ENCODE measurements at regions not wholly inside any gene's neighbourhood (a gene's known extent, or its start where the extent isn't known, plus 50 kb on each side); places are given as distances from the start of the nearest gene placed in this dataset.

- intact Hi-C loops (cut with DNase I) = no loop called here
- Histone ChIP-seq H3K4me1 (ENCODE audit: control insufficient read depth in 1 of 2, insufficient read depth in 2 of 2, low read length in 2 of 2) (no peaks in the 10 kb centered on the region), H3K36me3 (ENCODE audit: control insufficient read depth in 1 of 2, insufficient read depth in 2 of 2, low read length in 1 of 2) (no peaks in the 10 kb centered on the region), H3K9me3 (ENCODE audit: control insufficient read depth, low read length) (no peaks in the 10 kb centered on the region), H3K4me3 (ENCODE audit: low read length in 2 of 2) (no peak overlapping the region), H3K27ac (ENCODE audit: low read depth in 1 of 2, low read length in 2 of 2) (no peak overlapping the region), H3K27me3 (ENCODE audit: control insufficient read depth in 1 of 2, insufficient read depth in 2 of 2, low read length in 1 of 2) (peaks cover 0 to 2% of the 10 kb centered on the region in 2 donors)
- DNase-seq (no peak), ATAC-seq (ENCODE audit: low FRiP score) (no peak)
- 66 to 80% methylated on average over 7 of the region's 7 CpGs for WGBS, 2 donors
Observed at GRCh38 chr4:26215725-26216124, 105.1 kb upstream of the RBPJ start.

GRCh38 chr4:26217481-26217880, 103.3 kb upstream of the RBPJ start:
- intact Hi-C loops (cut with DNase I) = no loop called here
- Histone ChIP-seq H3K36me3 (ENCODE audit: control insufficient read depth in 1 of 2, insufficient read depth in 2 of 2, low read length in 1 of 2) (no peaks in the 10 kb centered on the region), H3K9me3 (ENCODE audit: control insufficient read depth, low read length) (no peaks in the 10 kb centered on the region), H3K4me1 (ENCODE audit: control insufficient read depth in 1 of 2, insufficient read depth in 2 of 2, low read length in 2 of 2) (no peaks in the 10 kb centered on the region), H3K27me3 (ENCODE audit: control insufficient read depth in 1 of 2, insufficient read depth in 2 of 2, low read length in 1 of 2) (peaks cover 0 to 2% of the 10 kb centered on the region in 2 donors), H3K4me3 (ENCODE audit: low read length in 2 of 2) (no peak overlapping the region), H3K27ac (ENCODE audit: low read depth in 1 of 2, low read length in 2 of 2) (no peak overlapping the region)
- 84 to 88% methylated on average over 6 of the region's 6 CpGs for WGBS, 2 donors
- ATAC-seq (ENCODE audit: low FRiP score) (no peak), DNase-seq (no peak)

GRCh38 chr4:26217961-26218676, 102.7 kb upstream of the RBPJ start:
- peak; percentile 79 for ATAC-seq (ENCODE audit: low FRiP score)
- peak in 1 of 2 donors; percentile 67 for DNase-seq
- Histone ChIP-seq H3K27me3 (ENCODE audit: control insufficient read depth in 1 of 2, insufficient read depth in 2 of 2, low read length in 1 of 2) (peaks cover 0 to 2% of the 10 kb centered on the region in 2 donors), H3K27ac (ENCODE audit: low read depth in 1 of 2, low read length in 2 of 2) (no peak overlapping the region), H3K9me3 (ENCODE audit: control insufficient read depth, low read length) (no peaks in the 10 kb centered on the region), H3K4me3 (ENCODE audit: low read length in 2 of 2) (no peak overlapping the region), H3K36me3 (ENCODE audit: control insufficient read depth in 1 of 2, insufficient read depth in 2 of 2, low read length in 1 of 2) (no peaks in the 10 kb centered on the region), H3K4me1 (ENCODE audit: control insufficient read depth in 1 of 2, insufficient read depth in 2 of 2, low read length in 2 of 2) (no peaks in the 10 kb centered on the region)
- intact Hi-C loops (cut with DNase I) = no loop called here
- 86 to 87% methylated on average over 16 of the region's 16 CpGs for WGBS, 2 donors

- Histone ChIP-seq H3K9me3 (ENCODE audit: control insufficient read depth, low read length) (no peaks in the 10 kb centered on the region), H3K36me3 (ENCODE audit: control insufficient read depth in 1 of 2, insufficient read depth in 2 of 2, low read length in 1 of 2) (no peaks in the 10 kb centered on the region), H3K27me3 (ENCODE audit: control insufficient read depth in 1 of 2, insufficient read depth in 2 of 2, low read length in 1 of 2) (no peaks in the 10 kb centered on the region), H3K4me1 (ENCODE audit: control insufficient read depth in 1 of 2, insufficient read depth in 2 of 2, low read length in 2 of 2) (no peaks in the 10 kb centered on the region), H3K4me3 (ENCODE audit: low read length in 2 of 2) (no peak overlapping the region), H3K27ac (ENCODE audit: low read depth in 1 of 2, low read length in 2 of 2) (no peak overlapping the region)
- 81 to 87% methylated on average over 12 of the region's 12 CpGs for WGBS, 2 donors
- DNase-seq = no peak
- peak; percentile 42 for ATAC-seq (ENCODE audit: low FRiP score)
- intact Hi-C loops (cut with DNase I) = no loop called here
Observed at GRCh38 chr4:26218677-26219605, 101.9 kb upstream of the RBPJ start.

GRCh38 chr4:26220696-26221095, 100.1 kb upstream of the RBPJ start:
- H3K27me3 ChIP-seq (ENCODE audit: control insufficient read depth in 1 of 2, insufficient read depth in 2 of 2, low read length in 1 of 2) = no peaks in the 10 kb centered on the region
- H3K9me3 ChIP-seq (ENCODE audit: control insufficient read depth, low read length) = no peaks in the 10 kb centered on the region
- no peaks in the 10 kb centered on the region for H3K4me1 ChIP-seq (ENCODE audit: control insufficient read depth in 1 of 2, insufficient read depth in 2 of 2, low read length in 2 of 2)
- H3K27ac ChIP-seq (ENCODE audit: low read depth in 1 of 2, low read length in 2 of 2) = no peak overlapping the region
- WGBS, 2 donors = 56 to 62% methylated on average over 4 of the region's 4 CpGs
- no peak overlapping the region for H3K4me3 ChIP-seq (ENCODE audit: low read length in 2 of 2)
- DNase-seq = no peak
- intact Hi-C loops (cut with DNase I) = no loop called here
- no peak for ATAC-seq (ENCODE audit: low FRiP score)
- no peaks in the 10 kb centered on the region for H3K36me3 ChIP-seq (ENCODE audit: control insufficient read depth in 1 of 2, insufficient read depth in 2 of 2, low read length in 1 of 2)

- 92 to 96% methylated on average over 2 of the region's 2 CpGs for WGBS, 2 donors
- DNase-seq = no peak
- intact Hi-C loops (cut with DNase I) = no loop called here
- ATAC-seq (ENCODE audit: low FRiP score) = no peak
- Histone ChIP-seq H3K27ac (ENCODE audit: low read depth in 1 of 2, low read length in 2 of 2) (no peak overlapping the region), H3K9me3 (ENCODE audit: control insufficient read depth, low read length) (no peaks in the 10 kb centered on the region), H3K36me3 (ENCODE audit: control insufficient read depth in 1 of 2, insufficient read depth in 2 of 2, low read length in 1 of 2) (no peaks in the 10 kb centered on the region), H3K4me3 (ENCODE audit: low read length in 2 of 2) (no peak overlapping the region), H3K4me1 (ENCODE audit: control insufficient read depth in 1 of 2, insufficient read depth in 2 of 2, low read length in 2 of 2) (no peaks in the 10 kb centered on the region), H3K27me3 (ENCODE audit: control insufficient read depth in 1 of 2, insufficient read depth in 2 of 2, low read length in 1 of 2) (no peaks in the 10 kb centered on the region)
Observed at GRCh38 chr4:26223155-26223554, 97.7 kb upstream of the RBPJ start.

- H3K27ac ChIP-seq (ENCODE audit: low read depth in 1 of 2, low read length in 2 of 2) = no peak overlapping the region
- WGBS, 2 donors = 81 to 85% methylated on average over 5 of the region's 5 CpGs
- H3K36me3 ChIP-seq (ENCODE audit: control insufficient read depth in 1 of 2, insufficient read depth in 2 of 2, low read length in 1 of 2) = no peaks in the 10 kb centered on the region
- no peak for ATAC-seq (ENCODE audit: low FRiP score)
- H3K4me3 ChIP-seq (ENCODE audit: low read length in 2 of 2) = no peak overlapping the region
- H3K4me1 ChIP-seq (ENCODE audit: control insufficient read depth in 1 of 2, insufficient read depth in 2 of 2, low read length in 2 of 2) = no peaks in the 10 kb centered on the region
- intact Hi-C loops (cut with DNase I) = no loop called here
- H3K9me3 ChIP-seq (ENCODE audit: control insufficient read depth, low read length) = no peaks in the 10 kb centered on the region
- DNase-seq = no peak
- H3K27me3 ChIP-seq (ENCODE audit: control insufficient read depth in 1 of 2, insufficient read depth in 2 of 2, low read length in 1 of 2) = no peaks in the 10 kb centered on the region
Observed at GRCh38 chr4:26226629-26227376, 94.0 kb upstream of the RBPJ start.

GRCh38 chr4:26227601-26228229, 93.1 kb upstream of the RBPJ start:
- H3K27me3 ChIP-seq (ENCODE audit: control insufficient read depth in 1 of 2, insufficient read depth in 2 of 2, low read length in 1 of 2) = no peaks in the 10 kb centered on the region
- no peak overlapping the region for H3K4me3 ChIP-seq (ENCODE audit: low read length in 2 of 2)
- intact Hi-C loops (cut with DNase I) = no loop called here
- H3K27ac ChIP-seq (ENCODE audit: low read depth in 1 of 2, low read length in 2 of 2) = no peak overlapping the region
- DNase-seq (no peak), ATAC-seq (ENCODE audit: low FRiP score) (no peak)
- H3K36me3 ChIP-seq (ENCODE audit: control insufficient read depth in 1 of 2, insufficient read depth in 2 of 2, low read length in 1 of 2) = no peaks in the 10 kb centered on the region
- 86 to 90% methylated on average over 15 of the region's 15 CpGs for WGBS, 2 donors
- H3K9me3 ChIP-seq (ENCODE audit: control insufficient read depth, low read length) = no peaks in the 10 kb centered on the region
- no peaks in the 10 kb centered on the region for H3K4me1 ChIP-seq (ENCODE audit: control insufficient read depth in 1 of 2, insufficient read depth in 2 of 2, low read length in 2 of 2)

Measured in aorta (tissue), 5 donors.